Activated CD8-positive, alpha-beta memory T cell treated with anti-CD3 and anti-CD28 coated beads, Interleukin-2, amount 50 U/mL, for 1 hour (primary cell): ENCODE measurements at regions not wholly inside any gene's neighbourhood (a gene's known extent, or its start where the extent isn't known, plus 50 kb on each side); places are given as distances from the start of the nearest gene placed in this dataset.

ENCODE experiments used
- DNase-seq: peaks from one replicate; pipeline ENCODE4 v3.0.0-alpha.2; 2020; ENCODE audit errors: extremely low read depth

DNA sequence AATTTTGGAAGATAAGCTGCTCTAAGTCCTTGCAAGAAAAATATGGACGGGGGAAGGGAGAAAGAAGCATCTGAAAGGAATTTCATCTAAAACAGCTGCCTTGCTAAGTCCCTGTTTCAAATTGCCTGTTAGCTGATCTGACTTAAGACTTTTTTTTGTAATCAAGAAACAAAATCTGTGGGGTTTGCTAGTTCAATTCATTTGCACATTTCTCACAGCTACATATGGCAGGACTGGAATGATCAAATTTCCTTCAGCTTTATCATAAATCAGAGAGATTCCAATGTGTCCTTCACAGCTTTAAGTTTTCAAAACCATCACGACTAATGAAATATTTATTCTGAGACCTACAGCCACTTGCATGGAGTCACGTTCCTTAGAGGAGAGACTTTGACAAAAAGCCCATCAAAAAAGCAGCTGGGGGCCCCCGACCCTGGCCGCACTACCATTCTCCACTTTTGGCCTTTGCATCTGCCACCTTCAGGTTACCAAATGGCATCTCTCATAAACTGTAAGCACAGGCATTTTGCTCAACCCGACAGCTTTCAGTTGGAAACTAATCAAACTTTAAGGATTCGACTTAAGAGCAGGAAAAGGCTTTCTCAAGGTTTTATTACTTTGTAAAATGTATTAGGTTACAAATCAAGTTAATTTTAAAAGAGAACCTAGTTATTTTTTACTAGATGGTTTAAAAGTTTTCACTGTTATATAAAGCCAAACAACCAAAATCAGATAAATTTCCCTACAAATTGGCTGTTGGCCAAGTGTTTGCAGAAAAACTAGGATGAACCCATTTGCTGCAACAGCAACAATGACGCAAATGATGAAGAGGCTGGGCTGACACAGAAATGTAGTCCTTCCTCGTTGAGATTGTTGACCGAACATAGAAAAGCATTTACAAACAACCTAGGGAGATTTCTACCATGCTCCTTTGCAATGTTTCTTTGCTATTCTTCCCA is 100.4 kb upstream of the RND3 start:
- DNase-seq, result no peak

GRCh38 chr2:150586858-150587257 is 99.4 kb upstream of the RND3 start:
- DNase-seq, result no peak

DNA sequence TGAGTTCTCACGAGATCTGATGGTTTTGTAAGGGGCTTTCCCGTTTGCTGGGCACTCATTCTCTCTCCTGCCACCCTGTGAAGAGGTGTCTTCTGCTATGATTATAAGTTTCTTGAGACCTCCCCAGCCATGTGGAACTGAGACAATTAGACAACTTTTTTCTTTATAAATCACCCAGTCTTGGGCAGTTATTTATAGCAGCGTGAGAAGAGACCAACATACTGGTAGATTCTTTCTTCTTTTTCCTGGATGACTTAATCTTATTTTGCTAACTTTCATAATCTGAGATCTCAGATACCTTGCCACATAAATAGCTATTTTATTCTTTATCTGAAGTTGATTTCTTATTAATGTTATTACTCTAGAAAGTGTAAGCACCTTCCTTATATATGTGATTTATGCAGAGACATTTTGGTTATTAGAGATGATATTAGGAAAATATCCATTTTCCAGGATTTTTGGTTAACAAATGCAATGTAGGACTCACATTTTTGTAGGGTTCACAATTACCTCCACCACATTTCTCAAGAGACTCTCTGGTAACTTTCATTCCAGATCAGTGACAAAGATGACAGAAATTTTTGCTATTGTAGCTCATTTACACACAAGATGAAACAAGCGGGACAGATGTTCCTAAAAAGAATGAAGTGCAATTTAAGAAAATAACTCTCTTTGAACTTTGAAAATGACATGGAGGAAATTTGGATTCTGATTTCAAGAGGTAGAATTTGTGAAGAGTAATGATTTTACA is 97.9 kb upstream of the RND3 start:
- no peak for DNase-seq

DNA sequence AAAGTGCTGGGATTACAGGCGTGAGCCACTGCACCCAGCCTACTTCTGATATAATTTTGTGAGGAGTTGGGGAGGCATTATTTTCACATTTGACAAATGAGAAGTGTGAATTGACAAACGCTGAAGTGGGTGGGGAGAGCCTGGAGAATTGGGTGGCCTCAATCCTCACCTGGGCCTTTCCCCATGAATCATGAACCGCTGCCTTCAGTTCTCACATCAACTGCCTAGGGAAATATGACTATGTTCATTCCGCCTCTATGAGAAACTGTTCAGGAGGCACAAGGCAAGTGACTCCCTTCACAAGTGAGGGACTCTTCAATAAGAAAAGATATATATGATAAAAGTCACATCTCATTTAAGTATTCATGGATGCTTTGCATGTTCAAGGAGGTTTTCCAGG is 96.6 kb upstream of the RND3 start:
- DNase-seq, result no peak

DNA sequence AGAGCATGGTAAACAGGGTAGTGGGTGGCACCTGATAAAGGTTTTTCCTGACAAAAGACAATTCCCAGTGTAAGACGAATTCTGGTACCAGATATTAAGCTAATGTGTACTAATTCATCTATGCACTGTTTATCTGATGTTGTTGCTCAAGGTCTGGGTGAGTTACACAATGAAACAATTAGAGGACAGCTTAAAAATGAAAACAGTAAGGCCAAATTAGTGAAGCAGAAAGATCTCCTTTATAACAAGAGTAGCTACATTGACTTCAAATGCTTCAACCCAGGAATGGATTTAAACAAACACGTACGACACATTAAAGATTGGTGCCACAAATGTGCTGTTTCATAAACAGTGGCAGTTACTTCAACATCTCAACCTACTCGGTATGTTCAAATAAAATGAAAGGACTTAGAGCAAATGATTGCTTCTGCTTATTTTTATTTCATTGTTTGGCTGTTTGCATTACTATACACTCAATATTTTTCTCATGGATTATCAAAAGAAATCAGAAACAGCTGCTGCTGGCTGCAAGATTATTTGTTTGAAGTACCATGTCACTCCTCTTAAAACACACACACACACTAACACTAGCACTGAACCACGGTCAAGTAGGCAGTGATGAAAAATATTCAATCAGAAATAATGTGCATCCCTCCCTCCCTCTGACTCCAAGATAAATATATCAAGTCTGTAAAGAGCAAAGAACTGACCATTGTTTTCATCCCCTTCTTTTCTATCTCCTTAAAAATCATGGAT is 94.4 kb upstream of the RND3 start:
- no peak for DNase-seq

DNA sequence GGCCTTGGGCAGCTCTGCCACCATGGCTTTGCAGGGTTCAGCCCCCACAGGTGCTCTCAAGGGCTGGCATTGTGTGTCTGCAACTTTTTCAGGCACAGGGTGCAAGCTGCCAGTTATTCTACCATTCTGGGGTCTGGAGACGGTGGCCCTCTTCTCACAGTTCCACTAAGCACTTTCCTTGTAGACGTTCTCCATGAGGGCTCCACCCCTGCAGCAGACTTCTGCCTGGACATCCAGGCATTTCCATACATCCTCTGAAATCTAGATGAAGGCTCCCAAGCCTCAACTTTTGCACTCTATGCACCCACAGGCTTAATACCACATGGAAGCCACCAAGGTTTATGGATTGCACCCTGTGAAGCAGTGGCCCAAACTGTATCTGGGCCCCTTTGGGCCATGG is 91.0 kb upstream of the RND3 start:
- no peak for DNase-seq

DNA sequence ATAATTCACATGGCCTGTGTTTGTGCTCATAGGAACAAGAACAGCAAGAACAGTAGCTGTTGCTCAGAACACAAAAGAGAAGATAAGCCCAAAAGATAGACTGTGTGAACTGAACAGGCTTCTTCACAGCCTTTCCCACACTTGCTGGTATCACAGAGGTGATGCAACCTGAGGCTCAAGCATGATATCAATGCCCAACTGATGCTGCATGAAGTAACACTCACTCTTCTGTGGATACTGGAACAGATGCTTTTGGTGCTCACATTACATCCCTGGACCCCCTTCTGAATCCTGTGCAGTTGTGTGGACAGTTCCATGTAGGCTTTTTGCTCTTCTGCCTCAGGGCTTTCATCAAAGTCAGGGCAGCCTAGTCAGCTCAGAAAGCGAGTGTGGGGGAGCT is 88.4 kb upstream of the RND3 start:
- no peak for DNase-seq

DNA sequence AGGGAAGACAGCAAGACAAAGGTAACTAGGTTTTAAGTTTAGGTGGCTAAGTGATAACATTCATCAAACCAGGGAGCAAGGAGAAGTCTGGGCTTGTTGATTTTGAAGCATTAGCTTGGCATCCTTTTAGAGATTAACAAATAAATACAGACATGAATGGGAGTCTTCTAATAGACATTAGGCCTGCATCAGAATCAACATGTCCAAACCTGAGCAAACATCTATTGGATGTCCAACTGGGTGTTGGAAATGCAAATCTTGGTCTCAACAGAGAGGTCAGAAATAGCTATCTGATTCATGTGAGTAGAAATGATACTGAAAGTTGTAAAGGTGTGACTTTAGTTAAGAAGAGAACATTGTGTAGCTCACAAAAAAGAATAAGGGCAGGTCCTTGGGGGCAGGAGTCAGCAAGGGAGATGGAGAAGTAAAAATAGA is 85.5 kb upstream of the RND3 start:
- DNase-seq, result no peak

- DNase-seq, result no peak
These were observed 84.8 kb upstream of the RND3 start for GRCh38 chr2:150572194-150572766.

DNA sequence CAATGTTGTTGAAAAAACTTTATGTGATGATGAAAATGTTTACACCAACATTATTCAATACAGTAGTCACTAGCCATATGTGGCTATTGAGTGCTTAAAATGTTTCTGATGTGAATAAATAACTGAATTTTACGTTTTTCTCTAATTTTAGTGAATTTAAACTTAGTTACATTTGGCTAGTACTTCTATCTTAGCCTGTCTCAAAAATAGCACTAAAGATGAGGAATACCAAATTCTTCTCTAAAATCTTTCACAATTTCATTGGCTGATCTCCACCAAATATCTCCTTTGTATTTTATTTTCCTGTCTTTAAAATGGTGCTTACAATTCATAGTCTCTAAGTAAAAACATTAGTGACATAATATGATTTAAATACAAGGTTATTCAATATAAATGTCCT is 83.7 kb upstream of the RND3 start:
- no peak for DNase-seq

GRCh38 chr2:150570712-150571111 is 83.2 kb upstream of the RND3 start:
- DNase-seq, result no peak

DNA sequence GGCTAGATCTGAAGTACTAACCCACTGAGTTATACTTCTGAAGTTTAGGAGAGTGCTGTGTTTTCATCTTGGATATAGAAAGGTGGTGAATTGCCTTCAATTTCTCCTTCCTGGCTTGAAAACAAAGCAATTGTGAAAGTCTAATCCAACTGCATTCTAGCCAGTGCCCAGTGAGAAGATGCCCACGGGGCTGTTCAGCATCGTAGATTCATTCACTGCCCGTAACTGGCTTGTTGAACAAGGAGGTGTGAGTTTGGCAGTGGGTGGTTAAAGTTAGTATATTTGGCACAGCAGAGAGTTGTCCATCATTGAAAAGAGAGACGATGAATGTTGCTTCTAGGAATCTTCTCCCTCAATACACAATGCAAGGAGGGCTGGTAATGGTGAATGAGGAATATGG is 82.3 kb upstream of the RND3 start:
- DNase-seq, result no peak

GRCh38 chr2:150567771-150568301 is 80.4 kb upstream of the RND3 start:
- DNase-seq, result no peak

DNA sequence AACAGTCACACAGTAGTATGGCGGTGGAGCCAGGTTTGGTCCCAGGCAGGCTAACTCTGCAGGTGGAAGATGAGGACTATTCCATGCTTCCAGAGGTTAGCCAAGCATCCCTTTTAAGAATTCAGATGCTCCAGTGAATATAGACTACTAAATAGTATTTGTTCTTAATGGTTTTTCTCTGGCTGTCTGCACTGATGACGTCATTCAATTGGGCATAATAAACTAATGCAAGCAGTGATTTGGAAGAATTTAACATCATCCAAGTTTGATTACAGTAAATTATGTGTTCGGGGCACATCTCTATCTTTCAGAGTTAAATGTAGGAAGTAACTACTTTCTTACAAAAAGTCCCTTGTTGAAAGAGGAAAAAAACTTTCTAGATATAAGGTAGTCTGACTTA is 78.8 kb upstream of the RND3 start:
- DNase-seq, result no peak

GRCh38 chr2:150561076-150561475 is 73.6 kb upstream of the RND3 start:
- DNase-seq, result no peak

DNA sequence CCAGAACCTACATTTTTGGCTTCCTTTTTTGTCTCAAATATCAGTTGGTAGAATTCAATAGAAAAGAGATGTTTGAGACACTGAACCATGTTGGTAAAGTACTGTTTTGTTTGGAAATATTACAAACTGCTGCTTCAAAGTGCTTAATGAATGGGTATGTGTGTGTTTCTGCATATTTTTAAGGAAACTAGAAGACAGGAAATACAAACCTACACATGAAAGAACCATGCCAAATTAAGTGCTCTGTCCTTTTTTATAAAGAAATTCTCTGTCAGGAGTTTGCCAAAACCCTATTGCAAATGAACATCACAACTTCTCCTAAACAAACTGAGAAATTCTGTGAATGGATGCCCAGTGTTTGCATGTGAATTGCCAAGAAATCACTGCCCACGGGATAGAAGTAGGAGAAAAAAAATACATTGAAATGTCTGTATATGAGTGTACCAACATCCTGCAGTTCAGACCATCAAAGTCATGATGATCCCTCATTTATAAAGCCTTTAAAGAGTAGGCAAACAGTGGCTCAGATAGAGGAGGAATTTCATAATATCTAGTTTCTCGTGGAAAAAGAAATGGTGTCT is 69.6 kb upstream of the RND3 start:
- no peak for DNase-seq

DNA sequence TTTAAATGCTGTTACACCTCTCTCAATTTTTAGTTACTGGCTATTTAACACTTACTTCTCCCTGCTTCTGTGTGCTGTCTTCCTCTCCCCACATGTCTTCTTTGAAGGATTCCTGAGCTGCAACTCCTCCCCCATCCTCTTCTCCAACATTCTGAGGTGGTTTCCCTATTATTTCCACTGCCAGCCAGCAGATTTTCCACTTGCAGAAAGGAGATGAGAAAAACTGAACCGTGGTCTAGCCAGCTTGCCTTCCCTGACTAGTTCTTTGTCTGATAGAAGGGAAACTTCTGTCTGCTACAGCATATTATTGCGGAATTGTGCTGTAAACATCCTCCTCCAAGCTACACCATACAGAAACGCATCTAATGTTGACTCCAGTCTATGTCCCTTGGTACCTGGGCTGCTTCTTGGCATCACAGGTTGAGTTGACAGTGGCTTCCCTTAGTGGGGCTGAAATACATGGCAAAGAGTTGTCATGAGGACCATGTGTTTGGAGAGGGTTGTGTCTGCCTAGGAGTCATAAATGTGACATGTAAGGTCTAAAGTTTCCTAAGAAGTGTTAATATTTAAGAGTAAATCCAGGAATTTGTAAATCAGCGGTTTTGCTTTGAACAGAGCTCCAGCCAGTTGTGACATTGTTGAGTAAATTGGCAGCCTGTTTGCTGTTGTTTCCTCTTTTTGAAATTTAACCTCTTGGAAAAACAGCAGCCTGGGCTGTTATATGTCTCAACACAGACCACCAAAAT is 68.3 kb upstream of the RND3 start:
- DNase-seq, result no peak

GRCh38 chr2:150554046-150554445 is 66.6 kb upstream of the RND3 start:
- DNase-seq, result no peak

DNA sequence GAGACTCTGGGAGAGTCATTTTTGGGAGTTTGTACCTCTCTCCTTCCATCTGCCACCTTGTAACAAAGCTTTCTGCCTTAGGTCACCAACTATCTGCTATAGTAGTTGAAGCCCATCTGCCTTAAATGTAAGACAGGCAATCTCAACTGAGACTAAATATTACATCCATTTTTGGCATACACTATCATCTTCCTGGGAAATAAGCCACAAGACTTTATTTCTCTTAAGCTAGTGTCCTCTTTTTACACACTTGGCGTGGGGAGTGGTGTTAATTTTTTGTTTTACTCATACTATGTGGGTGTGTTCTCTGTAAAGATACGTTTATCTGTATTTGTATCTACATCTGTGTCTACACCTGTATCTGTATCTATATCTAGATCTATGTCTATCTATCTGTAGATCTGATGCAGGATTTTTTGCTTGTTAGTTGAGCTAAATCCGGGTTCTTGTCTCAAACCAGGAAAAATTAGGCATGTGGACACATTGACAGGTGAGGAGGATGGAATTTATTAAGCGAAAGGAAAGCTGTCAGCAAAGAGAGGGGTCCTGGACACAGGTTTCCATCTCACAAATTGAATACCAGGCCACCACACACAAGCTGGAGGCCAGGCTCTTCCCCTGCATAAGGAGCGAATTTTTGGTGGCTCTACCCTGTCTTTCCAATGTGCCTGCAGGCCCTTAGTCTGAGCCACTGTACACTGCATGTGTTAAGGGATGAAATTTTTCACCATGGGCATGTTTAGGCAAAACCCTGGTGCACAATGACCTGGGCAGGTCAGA is 64.8 kb upstream of the RND3 start:
- DNase-seq, result no peak

DNA sequence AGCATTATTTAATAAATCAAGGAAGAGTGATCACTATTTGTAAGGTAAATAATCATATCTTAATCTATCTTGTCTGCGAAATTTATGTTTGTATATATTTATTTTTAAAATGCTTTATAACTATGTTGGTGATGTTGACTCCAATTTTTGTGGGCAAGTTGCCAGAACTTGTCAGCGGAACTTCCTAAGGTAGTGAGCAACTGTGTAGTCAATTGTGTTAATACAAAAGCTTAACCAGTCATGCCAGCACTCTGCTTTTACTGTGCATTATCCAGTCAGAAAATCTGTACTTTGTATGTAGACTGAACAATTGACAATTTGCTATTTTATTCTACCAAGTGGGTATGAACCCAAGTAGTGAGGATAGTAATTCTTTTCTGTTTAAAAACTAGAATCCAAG is 61.9 kb upstream of the RND3 start:
- no peak for DNase-seq
